IMR-90 (cell line): ENCODE measurements at regions not wholly inside any gene's neighbourhood (a gene's known extent, or its start where the extent isn't known, plus 50 kb on each side); places are given as distances from the start of the nearest gene placed in this dataset.

Experiments
- ATAC-seq: fragments of 200-7000 bp; cut with Tn5 transposase; 2 replicates; pipeline ENCODE4 v1.9.1; 2020; ENCODE audit warnings: low read depth, mild to moderate bottlenecking, moderate library complexity
- BruUV-seq: library from RNA; stranded (reverse); fragments of 400-500 nt; replicated peaks from 2 replicates; lab custom pipeline; 2021; lab: Mats Ljungman, UMichigan
- CTCF ChIA-PET: fragments of 300-600 bp; formaldehyde crosslinking; extraction: SDS; loops from one replicate; lab custom pipeline; 2021; ENCODE audit warnings: antibody characterized with exemption; lab: Yijun Ruan, JAX
- POLR2A ChIA-PET: fragments of 300-600 bp; sonication (Branson Sonifier 250); formaldehyde crosslinking; loops from one replicate; lab custom pipeline; 2022; ENCODE audit warnings: antibody characterized with exemption; ENCODE audit not compliant: unreplicated experiment; lab: Charles Lee
- DNase-seq: peaks from one replicate; pipeline ENCODE4 v3.0.0; 2013
- H2AFZ ChIP-seq: replicated peaks from 2 replicates; pipeline ENCODE3; 2013; ENCODE audit warnings: low read length, mild to moderate bottlenecking; ENCODE audit not compliant: poor library complexity
- H2AK5ac ChIP-seq: 2 replicates; pipeline ENCODE4 v1.6.1; 2013; ENCODE audit warnings: low read depth, low read length, inconsistent platforms
- H2AK9ac ChIP-seq: replicated peaks from 2 replicates; pipeline ENCODE3; 2013; ENCODE audit warnings: mild to moderate bottlenecking, low read depth, low read length, moderate library complexity; ENCODE audit not compliant: poor library complexity
- H2BK120ac ChIP-seq: 2 replicates; pipeline ENCODE4 v1.6.1; 2013; ENCODE audit warnings: low read depth, low read length, inconsistent platforms
- H2BK15ac ChIP-seq: 3 replicates; pipeline ENCODE4 v1.6.1; 2013; ENCODE audit warnings: low read depth, low read length, inconsistent platforms
- H2BK20ac ChIP-seq: 2 replicates; pipeline ENCODE4 v1.6.1; 2013; ENCODE audit warnings: low read depth, mild to moderate bottlenecking, inconsistent platforms, low read length, moderate library complexity
- H2BK5ac ChIP-seq: 2 replicates; pipeline ENCODE4 v1.6.1; 2013; ENCODE audit warnings: mild to moderate bottlenecking, low read depth, low read length, inconsistent platforms; ENCODE audit not compliant: poor library complexity, severe bottlenecking
- H3K14ac ChIP-seq: replicated peaks from 2 replicates; pipeline ENCODE4 v1.6.1; 2013; ENCODE audit warnings: low read depth, low read length, inconsistent platforms
- H3K18ac ChIP-seq: 2 replicates; pipeline ENCODE4 v1.6.1; 2013; ENCODE audit warnings: low read depth, low read length, control low read depth
- H3K23ac ChIP-seq: 2 replicates; pipeline ENCODE4 v1.6.1; 2013; ENCODE audit warnings: low read depth, low read length, inconsistent platforms
- H3K27ac ChIP-seq: 2 replicates; pipeline ENCODE4 v1.5.1; 2013; ENCODE audit warnings: mild to moderate bottlenecking, control low read depth, low read length; ENCODE audit not compliant: insufficient read depth
- H3K27me3 ChIP-seq: 2 replicates; pipeline ENCODE4 v1.6.1; 2013; ENCODE audit warnings: low read length; ENCODE audit not compliant: control insufficient read depth, insufficient read depth
- H3K36me3 ChIP-seq: 2 replicates; pipeline ENCODE4 v1.6.1; 2013; ENCODE audit warnings: low read length, mixed read lengths; ENCODE audit not compliant: control insufficient read depth, insufficient read depth
- H3K4ac ChIP-seq: 2 replicates; pipeline ENCODE4 v1.6.1; 2013; ENCODE audit warnings: low read depth, low read length, inconsistent platforms
- H3K4me1 ChIP-seq: 2 replicates; pipeline ENCODE4 v1.6.1; 2013; ENCODE audit warnings: low read length, mixed read lengths; ENCODE audit not compliant: control insufficient read depth, insufficient read depth
- H3K4me2 ChIP-seq: 2 replicates; pipeline ENCODE4 v1.6.1; 2013; ENCODE audit warnings: low read depth, mild to moderate bottlenecking, control low read depth, low read length, moderate library complexity
- H3K4me3 ChIP-seq: 2 replicates; pipeline ENCODE4 v1.5.1; 2013; ENCODE audit warnings: low read depth, mild to moderate bottlenecking, control low read depth, low read length, moderate library complexity; ENCODE audit not compliant: insufficient read depth
- H3K56ac ChIP-seq: 2 replicates; pipeline ENCODE4 v1.6.1; 2013; ENCODE audit warnings: low read length, inconsistent platforms; ENCODE audit not compliant: insufficient read depth; ENCODE audit errors: extremely low read depth
- H3K79me1 ChIP-seq, 2 experiments: 2 replicates each; pipeline ENCODE4 v1.6.1; 2013; ENCODE audit warnings: low read length in 2 of 2, inconsistent platforms in 1 of 2, low read depth in 1 of 2
- H3K9ac ChIP-seq: 2 replicates; pipeline ENCODE4 v1.6.1; 2013; ENCODE audit warnings: low read depth, low read length, control low read depth
- H3K9me1 ChIP-seq: 2 replicates; pipeline ENCODE4 v1.6.1; 2013; ENCODE audit warnings: low read length, inconsistent platforms; ENCODE audit not compliant: insufficient read depth
- H3K9me3 ChIP-seq: 2 replicates; pipeline ENCODE4 v1.6.1; 2013; ENCODE audit warnings: low read length; ENCODE audit not compliant: control insufficient read depth, insufficient read depth
- H4K20me1 ChIP-seq: 2 replicates; pipeline ENCODE4 v1.6.1; 2013; ENCODE audit warnings: low read length, inconsistent platforms; ENCODE audit not compliant: insufficient read depth
- H4K5ac ChIP-seq: 2 replicates; pipeline ENCODE4 v1.6.1; 2013; ENCODE audit warnings: mild to moderate bottlenecking, low read depth, low read length, control low read depth
- H4K8ac ChIP-seq, 2 experiments: 2 replicates each; pipeline ENCODE4 v1.6.1; 2013; ENCODE audit warnings: low read depth in 2 of 2, low read length in 2 of 2, control low read depth in 1 of 2, inconsistent platforms in 1 of 2
- H4K91ac ChIP-seq: 2 replicates; pipeline ENCODE4 v1.6.1; 2013; ENCODE audit warnings: low read depth, low read length, inconsistent platforms; ENCODE audit not compliant: insufficient read depth
- BHLHE40 ChIP-seq: fragments of 150-350 bp; IDR thresholded peaks from 2 replicates; pipeline ENCODE4 v1.6.1; 2016; ENCODE audit warnings: mild to moderate bottlenecking, low read depth, low read length
- CEBPB ChIP-seq: IDR thresholded peaks from 2 replicates; pipeline ENCODE4 v1.6.1; 2012; ENCODE audit warnings: low read depth, low read length, improper control_type of control experiment
- CHD1 ChIP-seq: IDR thresholded peaks from 2 replicates; pipeline ENCODE4 v1.6.1; 2012; ENCODE audit warnings: low read depth, low read length, improper control_type of control experiment
- CTCF ChIP-seq: conservative IDR thresholded peaks from 2 replicates; pipeline ENCODE4 v1.5.1; 2012; ENCODE audit warnings: mild to moderate bottlenecking, low read depth, low read length, improper control_type of control experiment
- ELK1 ChIP-seq: fragments of 150-350 bp; IDR thresholded peaks from 2 replicates; pipeline ENCODE4 v1.6.1; 2016; ENCODE audit warnings: low read depth, mild to moderate bottlenecking, low read length, moderate library complexity, borderline replicate concordance
- FOS ChIP-seq: fragments of 150-350 bp; IDR thresholded peaks from 2 replicates; pipeline ENCODE4 v1.6.1; 2016; ENCODE audit warnings: low read depth, low read length
- MAFK ChIP-seq: IDR thresholded peaks from 2 replicates; pipeline ENCODE4 v1.6.1; 2012; ENCODE audit warnings: low read depth, low read length, improper control_type of control experiment
- MAZ ChIP-seq: IDR thresholded peaks from 2 replicates; pipeline ENCODE4 v1.6.1; 2012; ENCODE audit warnings: low read depth, mild to moderate bottlenecking, low read length, improper control_type of control experiment, moderate library complexity, borderline replicate concordance
- MXI1 ChIP-seq: IDR thresholded peaks from 2 replicates; pipeline ENCODE4 v1.6.1; 2012; ENCODE audit warnings: low read depth, mild to moderate bottlenecking, low read length, moderate library complexity, borderline replicate concordance
- NFE2L2 ChIP-seq: fragments of 150-350 bp; IDR thresholded peaks from 2 replicates; pipeline ENCODE4 v1.6.1; 2016; ENCODE audit warnings: low read depth, mild to moderate bottlenecking, low read length
- POLR2A ChIP-seq: IDR thresholded peaks from 2 replicates; pipeline ENCODE4 v1.6.1; 2012; ENCODE audit warnings: mild to moderate bottlenecking, low read depth, low read length
- RAD21 ChIP-seq: IDR thresholded peaks from 2 replicates; pipeline ENCODE4 v1.6.1; 2012; ENCODE audit warnings: low read length, improper control_type of control experiment
- RCOR1 ChIP-seq: IDR thresholded peaks from 2 replicates; pipeline ENCODE4 v1.6.1; 2012; ENCODE audit warnings: mild to moderate bottlenecking, low read length, improper control_type of control experiment; ENCODE audit not compliant: insufficient replicate concordance
- RFX5 ChIP-seq: IDR thresholded peaks from 2 replicates; pipeline ENCODE4 v1.8.0; 2012; ENCODE audit warnings: low read depth, mild to moderate bottlenecking, low read length, moderate library complexity
- SMC3 ChIP-seq: fragments of 150-350 bp; IDR thresholded peaks from 2 replicates; pipeline ENCODE4 v1.6.1; 2016; ENCODE audit warnings: low read depth, mild to moderate bottlenecking, antibody characterized with exemption, low read length, moderate library complexity
- USF2 ChIP-seq: fragments of 150-350 bp; IDR thresholded peaks from 2 replicates; pipeline ENCODE4 v1.6.1; 2017; ENCODE audit warnings: mild to moderate bottlenecking, antibody characterized with exemption, low read length, low read depth
- WGBS, 2 experiments: methylation state at CpG; one replicate each; pipeline versions ENCODE4 v1.1.5 to v1.1.7; 2013; ENCODE audit warnings: missing lambda C conversion rate in 2 of 2; ENCODE audit not compliant: insufficient read length in 1 of 2; ENCODE audit errors: extremely low coverage in 2 of 2; 5-methylcytosine and 5-hydroxymethylcytosine counted together
- dilution Hi-C: fragments of 300-500 bp; cut with HindIII; formaldehyde crosslinking; loops from one replicate; pipeline ENCODE4 v1.14.3; 2018; ENCODE audit warnings: low sequenced_read_pairs; ENCODE audit not compliant: unreplicated experiment
- in situ Hi-C: fragments of 300-500 bp; cut with MboI; formaldehyde crosslinking; loops from 3 replicates; pipeline ENCODE4 v1.14.3; 2019; ENCODE audit warnings: low sequenced_read_pairs, inconsistent platforms, mixed read lengths
- intact Hi-C: fragments of 100-400 bp; cut with micrococcal nuclease; formaldehyde crosslinking; loops from 2 replicates; pipeline ENCODE4 v1.10.0; 2022

- ATAC-seq = no peak
- dilution Hi-C loops (no loop called here), in situ Hi-C loops (no loop called here), intact Hi-C loops (no loop called here)
- H3K4me3 ChIP-seq = no peak overlapping the region
- peaks cover 5% of the 10 kb centered on the region for H3K27me3 ChIP-seq
- H2AK9ac ChIP-seq = no peak overlapping the region
- H3K14ac ChIP-seq = no peak overlapping the region
- H2BK120ac ChIP-seq = no peak overlapping the region
- no TSS peak for BruUV-seq
- no peak overlapping the region for H3K4me2 ChIP-seq
- no peak overlapping the region for H2AK5ac ChIP-seq
- POLR2A ChIA-PET = interaction anchor here (0.6 kb wide), 1 partner anchor 86 kb away, joined by 4 read pairs; no protein-coding TSS in a partner anchor
- H3K18ac ChIP-seq = no peak overlapping the region
- H3K4ac ChIP-seq = no peak overlapping the region
- no peak overlapping the region for H2BK5ac ChIP-seq
- no peak overlapping the region for H3K23ac ChIP-seq
- CTCF ChIA-PET = no interaction called here
- H2AFZ ChIP-seq = no peak overlapping the region
- H2BK20ac ChIP-seq = no peak overlapping the region
- H3K56ac ChIP-seq = no peak overlapping the region
- H4K8ac ChIP-seq = no peak overlapping the region
- H2BK15ac ChIP-seq = no peak overlapping the region
- no peak overlapping the region for H4K91ac ChIP-seq
- no peak for DNase-seq
- no peaks in the 10 kb centered on the region for H4K20me1 ChIP-seq
- no CpG with 5 or more reads among the region's 2 CpGs for WGBS, 2 experiments
- no peaks in the 10 kb centered on the region for H3K36me3 ChIP-seq
- no peaks in the 10 kb centered on the region for H3K9me3 ChIP-seq
- no peak overlapping the region for H4K5ac ChIP-seq
- H3K9ac ChIP-seq = no peak overlapping the region
- TF ChIP-seq RFX5 (no peak), CEBPB (no peak), NFE2L2 (no peak), MAZ (no peak), RAD21 (no peak), MXI1 (no peak), FOS (no peak), POLR2A (no peak), CHD1 (no peak), SMC3 (no peak), RCOR1 (no peak), MAFK (no peak), ELK1 (no peak), CTCF (no peak), BHLHE40 (no peak), USF2 (no peak)
- H3K4me1 ChIP-seq = no peaks in the 10 kb centered on the region
- no peaks in the 10 kb centered on the region for H3K9me1 ChIP-seq
- no peak overlapping the region for H3K27ac ChIP-seq
- H3K79me1 ChIP-seq = no peaks in the 10 kb centered on the region
Observed at GRCh38 chr4:24181005-24181404, 291.2 kb upstream of the PPARGC1A start.
